Fibroblast of pulmonary artery (primary cell): ENCODE measurements at regions not wholly inside any gene's neighbourhood (a gene's known extent, or its start where the extent isn't known, plus 50 kb on each side); places are given as distances from the start of the nearest gene placed in this dataset.

ENCODE experiments used
- DNase-seq: peaks from one replicate; pipeline ENCODE4 v3.0.0-alpha.2; 2010; ENCODE audit warnings: low read depth
- H3K4me3 ChIP-seq: replicated peaks from 2 replicates; pipeline ENCODE4 v1.5.1; 2011; ENCODE audit warnings: low read depth, mild to moderate bottlenecking, control low read depth, low read length, moderate library complexity
- TF ChIP-seq, protein P1 (sequence below): IDR thresholded peaks from 2 replicates; pipeline ENCODE4 v1.5.1; 2011; ENCODE audit warnings: mild to moderate bottlenecking, control low read depth, low read length, inconsistent platforms; ENCODE audit errors: missing control alignments

DNA sequence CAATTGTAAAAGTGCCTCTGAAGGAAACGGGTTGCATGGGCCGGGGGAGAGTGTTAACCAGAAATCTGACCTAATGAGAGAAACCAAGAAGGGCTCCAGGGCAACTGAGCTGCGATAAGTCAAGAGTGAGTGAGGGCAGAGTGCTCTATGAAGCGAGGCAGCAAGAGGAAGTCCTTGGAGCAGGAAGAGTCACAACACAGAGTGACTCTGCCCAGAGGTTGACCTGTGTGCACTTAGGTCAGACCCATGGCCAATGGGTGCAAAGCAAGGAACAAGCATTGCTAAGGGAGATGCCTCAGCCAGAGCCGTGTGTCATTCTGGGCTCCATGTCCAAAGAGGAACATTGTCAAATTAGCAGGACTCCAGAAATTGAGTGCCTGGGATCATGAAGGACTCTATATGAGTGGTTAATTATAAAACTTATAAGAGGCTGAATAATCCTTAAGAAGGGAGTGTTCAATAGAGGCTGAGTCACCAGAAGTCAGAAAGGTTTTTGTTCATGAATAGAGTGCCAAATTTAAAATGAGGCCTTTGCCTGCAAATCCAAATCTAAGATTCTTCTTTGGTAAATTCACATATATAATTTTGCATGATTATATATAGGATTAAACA lies 438.5 kb downstream of the MED10 start:
- TF ChIP-seq, protein P1, sequence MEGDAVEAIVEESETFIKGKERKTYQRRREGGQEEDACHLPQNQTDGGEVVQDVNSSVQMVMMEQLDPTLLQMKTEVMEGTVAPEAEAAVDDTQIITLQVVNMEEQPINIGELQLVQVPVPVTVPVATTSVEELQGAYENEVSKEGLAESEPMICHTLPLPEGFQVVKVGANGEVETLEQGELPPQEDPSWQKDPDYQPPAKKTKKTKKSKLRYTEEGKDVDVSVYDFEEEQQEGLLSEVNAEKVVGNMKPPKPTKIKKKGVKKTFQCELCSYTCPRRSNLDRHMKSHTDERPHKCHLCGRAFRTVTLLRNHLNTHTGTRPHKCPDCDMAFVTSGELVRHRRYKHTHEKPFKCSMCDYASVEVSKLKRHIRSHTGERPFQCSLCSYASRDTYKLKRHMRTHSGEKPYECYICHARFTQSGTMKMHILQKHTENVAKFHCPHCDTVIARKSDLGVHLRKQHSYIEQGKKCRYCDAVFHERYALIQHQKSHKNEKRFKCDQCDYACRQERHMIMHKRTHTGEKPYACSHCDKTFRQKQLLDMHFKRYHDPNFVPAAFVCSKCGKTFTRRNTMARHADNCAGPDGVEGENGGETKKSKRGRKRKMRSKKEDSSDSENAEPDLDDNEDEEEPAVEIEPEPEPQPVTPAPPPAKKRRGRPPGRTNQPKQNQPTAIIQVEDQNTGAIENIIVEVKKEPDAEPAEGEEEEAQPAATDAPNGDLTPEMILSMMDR, result no peak
- DNase-seq, result no peak
- no peak overlapping the region for H3K4me3 ChIP-seq

DNA sequence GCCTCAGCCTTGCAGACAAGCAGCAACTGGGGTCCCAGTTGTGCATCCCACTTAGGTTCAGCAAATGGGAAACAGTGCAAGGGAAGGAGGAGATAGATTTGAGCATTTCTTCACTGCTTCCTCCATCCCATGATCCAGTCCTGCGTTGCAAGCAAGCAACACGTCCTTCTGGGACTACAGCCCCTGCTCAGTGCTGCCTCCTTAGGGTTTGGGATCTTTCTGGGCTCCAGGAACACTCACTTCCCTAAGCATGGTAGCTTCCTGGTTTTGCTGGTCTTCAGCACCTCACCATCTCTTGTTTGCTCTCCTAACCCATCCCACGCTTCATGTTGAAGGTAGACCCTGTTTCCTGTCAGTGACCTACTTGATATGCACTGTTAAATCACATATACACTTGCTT lies 444.7 kb downstream of the MED10 start:
- no peak overlapping the region for H3K4me3 ChIP-seq
- DNase-seq, result no peak
- TF ChIP-seq, protein P1, result no peak

DNA sequence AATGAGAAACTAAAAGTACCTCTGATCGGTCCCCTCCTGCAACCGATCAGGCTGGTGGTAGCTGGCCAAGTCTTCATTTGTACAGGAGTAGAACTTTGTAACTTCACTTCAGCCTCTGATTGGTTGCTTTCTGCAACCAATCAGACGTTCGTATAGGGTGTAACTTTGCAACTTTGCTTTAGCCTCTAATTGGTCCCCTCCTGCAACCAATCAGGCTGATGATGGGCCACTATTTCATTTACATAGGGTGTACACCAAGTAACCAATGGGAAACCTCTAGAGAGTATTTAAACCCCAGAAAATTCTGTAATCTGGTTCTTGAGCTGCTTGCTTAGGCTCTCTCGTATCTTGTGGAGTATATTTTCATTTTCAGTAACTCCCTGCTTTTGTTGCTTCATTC lies 445.5 kb downstream of the MED10 start:
- TF ChIP-seq, protein P1, result no peak
- no peak overlapping the region for H3K4me3 ChIP-seq

DNA sequence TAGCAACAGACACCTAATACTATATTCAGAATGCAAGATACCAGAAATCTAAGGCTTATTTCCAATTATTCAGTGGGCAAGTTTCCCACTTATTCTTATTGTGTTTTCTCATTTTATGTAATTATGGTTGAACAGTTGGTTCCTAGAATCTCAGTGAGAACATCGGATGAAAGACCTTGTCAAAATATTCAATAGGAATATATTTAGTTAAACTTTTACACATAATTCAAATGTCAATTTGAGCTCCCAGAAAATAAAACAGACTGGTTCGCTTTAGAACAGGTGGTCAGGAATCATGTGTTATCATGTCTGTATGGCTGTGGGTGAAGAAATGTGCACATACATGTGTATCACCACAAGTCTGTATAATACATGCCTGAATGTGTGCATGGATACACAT lies 447.8 kb downstream of the MED10 start:
- no peak overlapping the region for H3K4me3 ChIP-seq
- no peak for DNase-seq
- TF ChIP-seq, protein P1, result no peak

More for the DNA sequence above, 445.5 kb downstream of the MED10 start:
- no peak for DNase-seq

DNA sequence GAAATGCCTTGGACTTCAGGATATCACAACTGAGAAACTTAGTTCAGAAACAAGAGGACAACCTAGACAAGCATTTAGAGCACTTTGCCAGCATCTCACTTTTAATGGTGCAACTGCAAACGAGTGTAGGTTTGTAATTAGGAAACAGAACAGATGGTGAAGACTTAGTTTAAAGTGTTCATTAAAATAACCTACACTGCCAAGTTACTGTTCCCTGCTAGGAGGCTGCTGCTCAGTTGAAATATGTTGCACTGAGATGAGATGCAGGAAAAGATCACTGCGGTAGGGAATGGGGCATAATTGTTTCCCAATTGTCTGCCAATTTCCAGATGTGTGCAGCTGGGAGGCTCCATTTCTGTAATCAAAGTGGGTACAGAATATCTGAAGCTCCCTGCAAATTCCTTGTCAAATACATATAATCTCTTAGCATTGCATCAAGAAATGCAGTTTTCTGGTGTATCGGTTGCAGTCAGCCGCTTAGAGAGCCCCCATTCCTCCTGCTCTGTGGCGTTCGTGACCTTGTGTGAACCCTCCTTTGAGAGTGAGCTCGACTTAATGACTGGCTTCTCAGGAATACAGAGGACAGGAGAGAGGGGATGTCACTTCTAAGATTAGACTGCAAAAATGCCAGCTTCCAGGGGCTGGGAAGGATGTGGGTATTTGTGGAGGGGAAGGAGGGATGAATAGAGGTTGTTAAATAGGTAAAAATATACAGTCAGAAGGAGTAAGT lies 448.9 kb downstream of the MED10 start:
- no peak for DNase-seq
- no peak overlapping the region for H3K4me3 ChIP-seq
- TF ChIP-seq, protein P1, result no peak

DNA sequence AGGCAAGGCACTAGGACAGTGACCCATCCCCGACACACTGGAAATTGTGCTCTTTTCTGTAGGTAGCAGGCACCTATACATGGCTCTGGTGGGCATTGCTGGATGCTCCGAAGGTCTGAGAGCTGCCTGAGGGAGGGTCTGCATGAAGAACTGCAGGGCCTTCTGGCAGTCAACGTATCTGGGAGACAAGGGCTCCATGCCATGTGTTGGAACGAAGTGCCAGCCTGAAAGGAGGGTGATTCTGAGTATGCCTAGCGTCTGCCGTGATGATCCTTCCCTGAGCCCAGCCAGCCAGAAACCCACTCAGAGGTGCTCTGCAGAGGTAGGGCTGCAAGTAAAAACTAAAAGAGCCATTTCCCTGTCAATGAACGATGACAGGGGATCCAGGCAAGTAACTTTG lies 453.2 kb downstream of the MED10 start:
- TF ChIP-seq, protein P1, result no peak
- H3K4me3 ChIP-seq, result no peak overlapping the region
- DNase-seq, result no peak

DNA sequence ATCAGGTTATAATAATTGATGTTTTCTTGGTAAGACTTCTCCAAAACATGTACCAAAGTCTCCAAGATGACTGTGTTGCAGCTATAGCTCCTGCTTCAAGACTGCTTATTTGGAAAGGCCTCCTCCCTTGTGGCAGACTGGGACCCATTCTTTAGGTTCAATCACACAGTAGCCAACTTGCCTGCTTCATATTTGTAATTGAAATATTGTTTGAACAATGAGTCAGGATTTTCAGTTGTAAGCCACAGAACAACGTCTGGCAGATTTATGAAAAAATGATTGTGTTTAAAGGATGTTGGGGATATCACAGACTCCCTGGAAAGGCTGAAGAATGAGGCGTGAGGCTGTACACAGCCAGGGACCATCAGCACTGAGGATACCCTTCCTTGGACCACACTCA lies 458.9 kb downstream of the MED10 start:
- DNase-seq, result no peak
- TF ChIP-seq, protein P1, result no peak
- no peak overlapping the region for H3K4me3 ChIP-seq
